ENCODE measurements at regions not wholly inside any gene's neighbourhood (a gene's known extent, or its start where the extent isn't known, plus 50 kb on each side); places are given as distances from the start of the nearest gene placed in this dataset.

GRCh38 chr5:163770625-163771024, 265.2 kb downstream of the MAT2B start:
- Histone ChIP-seq H3K4me3 (ENCODE audit: low read length in 2 of 2) (no peak overlapping the region), H3K4me1 (ENCODE audit: control insufficient read depth, insufficient read depth, low read length) (no peaks in the 10 kb centered on the region)

DNA sequence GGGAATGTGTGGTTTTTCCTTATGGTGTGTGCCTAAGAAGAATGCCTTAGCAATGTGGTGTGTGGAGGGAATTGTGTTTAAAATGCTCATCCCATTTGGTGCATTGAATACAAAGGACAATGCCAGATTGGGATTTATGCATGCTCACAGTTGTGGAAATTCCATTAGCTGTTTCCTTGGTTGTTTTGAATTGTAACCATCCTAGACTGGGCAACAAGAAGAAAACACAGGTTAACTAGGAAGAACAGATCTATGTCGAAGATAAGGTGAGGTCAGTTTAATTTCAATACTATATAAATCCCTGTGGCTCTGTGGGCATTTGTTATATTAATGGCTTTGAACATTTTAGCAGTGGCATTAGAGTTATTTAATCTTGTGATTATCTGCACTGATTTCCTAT, 266.8 kb downstream of the MAT2B start:
- no peaks in the 10 kb centered on the region for H3K36me3 ChIP-seq (ENCODE audit: control insufficient read depth in 2 of 2, insufficient read depth in 2 of 2, low read length in 2 of 2)
- H3K9me3 ChIP-seq (ENCODE audit: control insufficient read depth in 2 of 2, low read length in 2 of 2), result no peaks in the 10 kb centered on the region
- H3K4me1 ChIP-seq (ENCODE audit: control insufficient read depth, insufficient read depth, low read length), result no peaks in the 10 kb centered on the region
- no peak overlapping the region for H3K4me3 ChIP-seq (ENCODE audit: low read length in 2 of 2)
- no peak overlapping the region for H3K9ac ChIP-seq (ENCODE audit: low read length in 2 of 2)
- H3K27ac ChIP-seq (ENCODE audit: low read length), result no peak overlapping the region
- no peaks in the 10 kb centered on the region for H3K27me3 ChIP-seq (ENCODE audit: control insufficient read depth in 1 of 2, insufficient read depth in 2 of 2, low read length in 2 of 2)

More at GRCh38 chr5:163770625-163771024, 265.2 kb downstream of the MAT2B start:
- H3K9ac ChIP-seq (ENCODE audit: low read length in 2 of 2), result no peak overlapping the region
- H3K27me3 ChIP-seq (ENCODE audit: control insufficient read depth in 1 of 2, insufficient read depth in 2 of 2, low read length in 2 of 2), result no peaks in the 10 kb centered on the region
- H3K9me3 ChIP-seq (ENCODE audit: control insufficient read depth in 2 of 2, low read length in 2 of 2), result no peaks in the 10 kb centered on the region
- no peaks in the 10 kb centered on the region for H3K36me3 ChIP-seq (ENCODE audit: control insufficient read depth in 2 of 2, insufficient read depth in 2 of 2, low read length in 2 of 2)
- H3K27ac ChIP-seq (ENCODE audit: low read length), result no peak overlapping the region

GRCh38 chr5:163772644-163773043, 267.2 kb downstream of the MAT2B start:
- Histone ChIP-seq H3K27ac (ENCODE audit: low read length) (no peak overlapping the region), H3K4me3 (ENCODE audit: low read length in 2 of 2) (no peak overlapping the region), H3K9ac (ENCODE audit: low read length in 2 of 2) (no peak overlapping the region), H3K27me3 (ENCODE audit: control insufficient read depth in 1 of 2, insufficient read depth in 2 of 2, low read length in 2 of 2) (no peaks in the 10 kb centered on the region), H3K36me3 (ENCODE audit: control insufficient read depth in 2 of 2, insufficient read depth in 2 of 2, low read length in 2 of 2) (no peaks in the 10 kb centered on the region), H3K4me1 (ENCODE audit: control insufficient read depth, insufficient read depth, low read length) (no peaks in the 10 kb centered on the region), H3K9me3 (ENCODE audit: control insufficient read depth in 2 of 2, low read length in 2 of 2) (no peaks in the 10 kb centered on the region)

GRCh38 chr5:163773226-163773625, 267.8 kb downstream of the MAT2B start:
- no peak overlapping the region for H3K9ac ChIP-seq (ENCODE audit: low read length in 2 of 2)
- H3K9me3 ChIP-seq (ENCODE audit: control insufficient read depth in 2 of 2, low read length in 2 of 2), result no peaks in the 10 kb centered on the region
- no peaks in the 10 kb centered on the region for H3K4me1 ChIP-seq (ENCODE audit: control insufficient read depth, insufficient read depth, low read length)
- H3K27me3 ChIP-seq (ENCODE audit: control insufficient read depth in 1 of 2, insufficient read depth in 2 of 2, low read length in 2 of 2), result no peaks in the 10 kb centered on the region
- H3K36me3 ChIP-seq (ENCODE audit: control insufficient read depth in 2 of 2, insufficient read depth in 2 of 2, low read length in 2 of 2), result no peaks in the 10 kb centered on the region
- H3K27ac ChIP-seq (ENCODE audit: low read length), result no peak overlapping the region
- no peak overlapping the region for H3K4me3 ChIP-seq (ENCODE audit: low read length in 2 of 2)

DNA sequence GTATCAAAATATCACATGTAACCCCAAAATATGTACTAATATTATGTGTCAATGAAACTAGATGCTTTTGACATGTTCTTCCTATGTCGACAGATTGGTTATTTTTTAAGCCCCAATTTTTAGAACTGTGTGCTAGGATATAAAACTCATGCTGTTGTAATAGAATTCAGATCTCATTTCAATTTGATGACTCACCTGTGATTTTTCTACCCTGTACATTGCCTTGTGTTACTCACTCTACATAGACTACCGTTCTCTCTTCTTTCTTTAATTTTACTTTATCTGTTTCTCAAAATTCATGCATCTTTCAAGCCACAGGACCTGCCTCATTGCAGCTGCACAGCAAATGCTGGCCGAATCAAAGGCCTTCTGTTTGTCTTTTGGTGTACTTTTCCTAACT, 284.5 kb downstream of the MAT2B start:
- H3K36me3 ChIP-seq (ENCODE audit: control insufficient read depth in 2 of 2, insufficient read depth in 2 of 2, low read length in 2 of 2), result no peaks in the 10 kb centered on the region
- no peaks in the 10 kb centered on the region for H3K27me3 ChIP-seq (ENCODE audit: control insufficient read depth in 1 of 2, insufficient read depth in 2 of 2, low read length in 2 of 2)
- H3K4me1 ChIP-seq (ENCODE audit: control insufficient read depth, insufficient read depth, low read length), result no peaks in the 10 kb centered on the region
- no peak overlapping the region for H3K9ac ChIP-seq (ENCODE audit: low read length in 2 of 2)
- H3K9me3 ChIP-seq (ENCODE audit: control insufficient read depth in 2 of 2, low read length in 2 of 2), result peaks cover 0 to 4% of the 10 kb centered on the region in 2 donors
- no peak overlapping the region for H3K4me3 ChIP-seq (ENCODE audit: low read length in 2 of 2)
- H3K27ac ChIP-seq (ENCODE audit: low read length), result no peak overlapping the region

DNA sequence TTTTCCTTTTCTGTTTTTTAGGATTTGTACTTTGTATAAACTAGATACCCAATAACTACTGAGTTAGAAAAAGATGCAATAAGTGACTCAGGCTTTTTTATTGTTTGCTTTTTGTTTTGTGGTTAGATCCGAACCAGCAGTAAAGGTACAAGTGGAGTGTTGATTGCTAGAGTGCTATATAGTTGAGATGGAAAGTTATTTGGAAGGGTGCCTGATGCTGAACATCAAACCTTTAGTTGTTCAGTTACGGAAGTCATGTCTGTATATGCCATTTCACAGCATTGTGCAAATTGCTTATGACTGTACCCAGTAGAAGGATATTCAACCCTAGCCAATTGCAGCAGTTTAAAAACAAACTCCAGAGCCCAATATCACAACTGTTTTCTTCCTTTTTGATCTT, 285.1 kb downstream of the MAT2B start:
- no peak overlapping the region for H3K27ac ChIP-seq (ENCODE audit: low read length)
- H3K4me3 ChIP-seq (ENCODE audit: low read length in 2 of 2), result no peak overlapping the region
- no peaks in the 10 kb centered on the region for H3K4me1 ChIP-seq (ENCODE audit: control insufficient read depth, insufficient read depth, low read length)
- H3K36me3 ChIP-seq (ENCODE audit: control insufficient read depth in 2 of 2, insufficient read depth in 2 of 2, low read length in 2 of 2), result no peaks in the 10 kb centered on the region
- peaks cover 0 to 4% of the 10 kb centered on the region in 2 donors for H3K9me3 ChIP-seq (ENCODE audit: control insufficient read depth in 2 of 2, low read length in 2 of 2)
- no peaks in the 10 kb centered on the region for H3K27me3 ChIP-seq (ENCODE audit: control insufficient read depth in 1 of 2, insufficient read depth in 2 of 2, low read length in 2 of 2)
- no peak overlapping the region for H3K9ac ChIP-seq (ENCODE audit: low read length in 2 of 2)

DNA sequence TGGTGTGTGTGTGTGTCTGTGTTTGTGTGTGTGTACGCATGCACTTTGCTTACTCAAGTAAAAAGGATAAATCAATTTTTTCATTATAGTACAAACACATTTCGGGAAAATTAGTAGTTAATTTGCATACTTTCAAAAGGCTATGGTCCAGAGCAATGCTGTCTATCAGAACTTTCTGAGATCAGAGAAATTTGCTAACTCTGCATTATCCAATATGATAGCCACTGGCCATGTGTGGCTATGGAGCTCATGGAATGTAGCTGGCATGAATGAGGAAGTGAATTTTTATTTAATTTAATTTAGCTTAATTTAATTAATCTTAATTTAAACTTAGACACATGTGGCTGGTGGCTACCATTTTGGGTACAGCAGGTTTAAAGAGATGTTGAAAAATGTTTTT, 289.6 kb downstream of the MAT2B start:
- H3K36me3 ChIP-seq (ENCODE audit: control insufficient read depth in 2 of 2, insufficient read depth in 2 of 2, low read length in 2 of 2), result no peaks in the 10 kb centered on the region
- no peak overlapping the region for H3K27ac ChIP-seq (ENCODE audit: low read length)
- no peak overlapping the region for H3K4me3 ChIP-seq (ENCODE audit: low read length in 2 of 2)
- H3K27me3 ChIP-seq (ENCODE audit: control insufficient read depth in 1 of 2, insufficient read depth in 2 of 2, low read length in 2 of 2), result no peaks in the 10 kb centered on the region
- H3K9me3 ChIP-seq (ENCODE audit: control insufficient read depth in 2 of 2, low read length in 2 of 2), result peaks cover 0 to 3% of the 10 kb centered on the region in 2 donors
- no peak overlapping the region for H3K9ac ChIP-seq (ENCODE audit: low read length in 2 of 2)
- no peaks in the 10 kb centered on the region for H3K4me1 ChIP-seq (ENCODE audit: control insufficient read depth, insufficient read depth, low read length)

DNA sequence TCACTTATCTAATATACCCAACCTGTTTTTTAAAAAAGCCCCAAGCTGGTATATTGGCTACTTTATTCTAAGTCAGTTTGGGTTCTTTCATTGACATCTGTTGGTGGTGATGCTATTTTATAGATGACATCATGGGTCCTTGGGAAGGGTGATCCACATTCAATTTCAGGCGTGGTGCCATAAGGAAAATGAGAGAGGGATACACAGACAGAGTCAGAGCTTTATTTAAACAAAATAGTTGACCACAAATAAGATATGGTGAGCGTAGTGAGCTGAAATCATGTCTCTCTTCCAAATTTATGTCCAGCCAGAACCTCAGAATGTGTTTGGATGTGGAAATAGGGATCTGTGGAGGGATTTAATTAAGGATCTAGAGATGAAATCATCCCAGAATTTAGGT, 302.4 kb downstream of the MAT2B start:
- H3K9ac ChIP-seq (ENCODE audit: low read length in 2 of 2), result no peak overlapping the region
- H3K9me3 ChIP-seq (ENCODE audit: control insufficient read depth in 2 of 2, low read length in 2 of 2), result no peaks in the 10 kb centered on the region
- no peak overlapping the region for H3K27ac ChIP-seq (ENCODE audit: low read length)
- no peak overlapping the region for H3K4me3 ChIP-seq (ENCODE audit: low read length in 2 of 2)
- no peaks in the 10 kb centered on the region for H3K4me1 ChIP-seq (ENCODE audit: control insufficient read depth, insufficient read depth, low read length)
- no peaks in the 10 kb centered on the region for H3K27me3 ChIP-seq (ENCODE audit: control insufficient read depth in 1 of 2, insufficient read depth in 2 of 2, low read length in 2 of 2)
- H3K36me3 ChIP-seq (ENCODE audit: control insufficient read depth in 2 of 2, insufficient read depth in 2 of 2, low read length in 2 of 2), result no peaks in the 10 kb centered on the region

- no peak overlapping the region for H3K27ac ChIP-seq (ENCODE audit: low read length)
These were observed 304.1 kb downstream of the MAT2B start for GRCh38 chr5:163809473-163809872.

GRCh38 chr5:163813900-163814299, 308.5 kb downstream of the MAT2B start:
- Histone ChIP-seq H3K36me3 (ENCODE audit: control insufficient read depth in 2 of 2, insufficient read depth in 2 of 2, low read length in 2 of 2) (no peaks in the 10 kb centered on the region), H3K27me3 (ENCODE audit: control insufficient read depth in 1 of 2, insufficient read depth in 2 of 2, low read length in 2 of 2) (no peaks in the 10 kb centered on the region), H3K4me3 (ENCODE audit: low read length in 2 of 2) (no peak overlapping the region), H3K4me1 (ENCODE audit: control insufficient read depth, insufficient read depth, low read length) (no peaks in the 10 kb centered on the region), H3K9ac (ENCODE audit: low read length in 2 of 2) (no peak overlapping the region), H3K27ac (ENCODE audit: low read length) (no peak overlapping the region), H3K9me3 (ENCODE audit: control insufficient read depth in 2 of 2, low read length in 2 of 2) (no peaks in the 10 kb centered on the region)

More at GRCh38 chr5:163809473-163809872, 304.1 kb downstream of the MAT2B start:
- Histone ChIP-seq H3K9ac (ENCODE audit: low read length in 2 of 2) (no peak overlapping the region), H3K9me3 (ENCODE audit: control insufficient read depth in 2 of 2, low read length in 2 of 2) (no peaks in the 10 kb centered on the region), H3K27me3 (ENCODE audit: control insufficient read depth in 1 of 2, insufficient read depth in 2 of 2, low read length in 2 of 2) (no peaks in the 10 kb centered on the region), H3K4me3 (ENCODE audit: low read length in 2 of 2) (no peak overlapping the region), H3K4me1 (ENCODE audit: control insufficient read depth, insufficient read depth, low read length) (no peaks in the 10 kb centered on the region), H3K36me3 (ENCODE audit: control insufficient read depth in 2 of 2, insufficient read depth in 2 of 2, low read length in 2 of 2) (no peaks in the 10 kb centered on the region)

- no peaks in the 10 kb centered on the region for H3K4me1 ChIP-seq (ENCODE audit: control insufficient read depth, insufficient read depth, low read length)
- no peak overlapping the region for H3K9ac ChIP-seq (ENCODE audit: low read length in 2 of 2)
- H3K9me3 ChIP-seq (ENCODE audit: control insufficient read depth in 2 of 2, low read length in 2 of 2), result no peaks in the 10 kb centered on the region
- H3K27ac ChIP-seq (ENCODE audit: low read length), result no peak overlapping the region
- H3K4me3 ChIP-seq (ENCODE audit: low read length in 2 of 2), result no peak overlapping the region
- no peaks in the 10 kb centered on the region for H3K27me3 ChIP-seq (ENCODE audit: control insufficient read depth in 1 of 2, insufficient read depth in 2 of 2, low read length in 2 of 2)
- H3K36me3 ChIP-seq (ENCODE audit: control insufficient read depth in 2 of 2, insufficient read depth in 2 of 2, low read length in 2 of 2), result no peaks in the 10 kb centered on the region
These were observed 309.9 kb downstream of the MAT2B start for GRCh38 chr5:163815240-163815791.

All from stomach smooth muscle (tissue), 2 donors.